WTC11 (cell line): ENCODE measurements at regions not wholly inside any gene's neighbourhood (a gene's known extent, or its start where the extent isn't known, plus 50 kb on each side); places are given as distances from the start of the nearest gene placed in this dataset.

Experiments
- ATAC-seq: fragments of 200-7000 bp; cut with Tn5 transposase; 2 replicates; pipeline ENCODE4 v1.10.0; 2021; ENCODE audit warnings: mild to moderate bottlenecking, moderate library complexity
- CTCF ChIA-PET: fragments of 300-600 bp; sonication (Branson Sonifier 250); formaldehyde crosslinking; loops from one replicate; lab custom pipeline; 2021; ENCODE audit warnings: antibody characterized with exemption; lab: Charles Lee
- POLR2A ChIA-PET: fragments of 350-600 bp; sonication (Branson Sonifier 250); formaldehyde crosslinking; loops from one replicate; lab custom pipeline; 2021; ENCODE audit warnings: antibody characterized with exemption; lab: Charles Lee
- DNase-seq: peaks from one replicate; pipeline ENCODE4 v3.0.0; 2021; ENCODE audit warnings: low spot score
- H3K27ac Mint-ChIP-seq: 2 replicates; pipeline ENCODE4 v1.8.0; 2021; ENCODE audit warnings: mixed read lengths
- H3K27me3 Mint-ChIP-seq: 2 replicates; pipeline ENCODE4 v1.8.0; 2021; ENCODE audit warnings: low read depth, mild to moderate bottlenecking, moderate library complexity, mixed read lengths
- H3K36me3 Mint-ChIP-seq: 2 replicates; pipeline ENCODE4 v1.8.0; 2021; ENCODE audit warnings: mixed read lengths
- H3K4me1 Mint-ChIP-seq: 2 replicates; pipeline ENCODE4 v1.8.0; 2022; ENCODE audit warnings: mixed read lengths
- H3K4me3 Mint-ChIP-seq: 2 replicates; pipeline ENCODE4 v1.8.0; 2021; ENCODE audit warnings: mild to moderate bottlenecking, moderate library complexity, mixed read lengths
- H3K9me3 Mint-ChIP-seq: 2 replicates; pipeline ENCODE4 v1.8.0; 2021; ENCODE audit warnings: mixed read lengths
- GABPB1 ChIP-seq: sonication (generic); formaldehyde crosslinking; IDR thresholded peaks from 2 replicates; pipeline ENCODE4 v1.8.1; 2023; ENCODE audit warnings: mild to moderate bottlenecking, missing genetic modification reagents
- HMGA2 ChIP-seq: fragments of 250-450 bp; sonication (Bioruptor Pico); IDR thresholded peaks from 2 replicates; pipeline ENCODE4 v1.4.0; 2021; ENCODE audit warnings: mild to moderate bottlenecking, moderate library complexity
- SMAD4 ChIP-seq: sonication (generic); formaldehyde crosslinking; IDR thresholded peaks from 2 replicates; pipeline ENCODE4 v1.8.0; 2022; ENCODE audit warnings: mild to moderate bottlenecking, missing genetic modification reagents
- SOX15 ChIP-seq: fragments of 250-450 bp; sonication (Bioruptor Pico); IDR thresholded peaks from 2 replicates; pipeline ENCODE4 v1.9.0; 2021; ENCODE audit warnings: mild to moderate bottlenecking
- ZNF121 ChIP-seq: sonication (generic); formaldehyde crosslinking; IDR thresholded peaks from 2 replicates; pipeline ENCODE4 v1.8.0; 2023; ENCODE audit warnings: missing genetic modification reagents
- ZNF263 ChIP-seq: sonication (generic); formaldehyde crosslinking; IDR thresholded peaks from 2 replicates; pipeline ENCODE4 v1.8.1; 2022; ENCODE audit warnings: low read depth, mild to moderate bottlenecking, moderate library complexity, missing genetic modification reagents
- TF ChIP-seq, protein P1 (sequence below): sonication (generic); formaldehyde crosslinking; IDR thresholded peaks from 2 replicates; pipeline ENCODE4 v1.8.0; 2023; ENCODE audit warnings: missing genetic modification reagents
- TF ChIP-seq, protein P2 (sequence below): sonication (generic); formaldehyde crosslinking; IDR thresholded peaks from 2 replicates; pipeline ENCODE4 v1.8.0; 2023; ENCODE audit warnings: mild to moderate bottlenecking, missing genetic modification reagents
- TF ChIP-seq, protein P3 (sequence below): sonication (generic); formaldehyde crosslinking; IDR thresholded peaks from 2 replicates; pipeline ENCODE4 v1.8.1; 2022; ENCODE audit warnings: missing genetic modification reagents, borderline replicate concordance
- TF ChIP-seq, protein P4 (sequence below): sonication (generic); formaldehyde crosslinking; IDR thresholded peaks from 2 replicates; pipeline ENCODE4 v1.8.1; 2023; ENCODE audit warnings: mild to moderate bottlenecking, missing genetic modification reagents
- TF ChIP-seq, protein P5 (sequence below): sonication (generic); formaldehyde crosslinking; conservative IDR thresholded peaks from 2 replicates; pipeline ENCODE4 v1.8.1; 2022; ENCODE audit warnings: mild to moderate bottlenecking, missing genetic modification reagents
- TF ChIP-seq, protein P6 (sequence below): sonication (generic); formaldehyde crosslinking; IDR thresholded peaks from 2 replicates; pipeline ENCODE4 v1.8.1; 2022; ENCODE audit warnings: low read depth, mild to moderate bottlenecking, moderate library complexity, missing genetic modification reagents, borderline replicate concordance
- TF ChIP-seq, protein P7 (sequence below): sonication (generic); formaldehyde crosslinking; IDR thresholded peaks from 2 replicates; pipeline ENCODE4 v1.8.0; 2022; ENCODE audit warnings: mild to moderate bottlenecking, missing genetic modification reagents
- TF ChIP-seq, protein P8 (sequence below): sonication (generic); formaldehyde crosslinking; conservative IDR thresholded peaks from 2 replicates; pipeline ENCODE4 v1.8.1; 2023; ENCODE audit warnings: mild to moderate bottlenecking, low read depth, missing genetic modification reagents, moderate library complexity
- TF ChIP-seq, protein P9 (sequence below): fragments of 250-450 bp; sonication (Bioruptor Pico); IDR thresholded peaks from 2 replicates; pipeline ENCODE4 v2.1.2; 2022; ENCODE audit warnings: mild to moderate bottlenecking, moderate library complexity
- TF ChIP-seq, protein P10 (sequence below): fragments of 250-450 bp; sonication (Bioruptor Pico); IDR thresholded peaks from 2 replicates; pipeline ENCODE4 v1.9.0; 2021; ENCODE audit warnings: mild to moderate bottlenecking, borderline replicate concordance

DNA sequence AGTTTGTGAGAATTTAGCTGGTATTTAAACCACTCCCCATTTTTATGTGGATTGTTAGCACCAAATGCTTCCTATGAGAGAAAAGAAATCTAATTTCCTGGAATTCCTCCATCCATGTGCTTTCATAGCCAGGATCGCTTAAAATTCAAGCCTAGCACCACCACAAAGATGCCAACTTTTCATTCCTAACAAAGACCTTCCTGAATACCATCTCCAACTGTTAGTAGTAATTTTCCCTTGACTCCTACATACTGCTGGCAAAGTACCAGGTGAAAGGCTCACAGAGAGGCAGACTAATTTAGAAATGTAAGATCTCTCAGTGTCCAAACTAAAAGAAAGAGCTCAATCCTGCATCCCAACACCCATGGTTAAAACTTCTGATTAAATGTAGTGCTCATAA lies 386.3 kb downstream of the KCTD12 start:
- CTCF ChIA-PET, result no interaction called here
- Mint-ChIP-seq H3K4me1 (peaks cover 8% of the 10 kb centered on the region), H3K27ac (no peak overlapping the region), H3K27me3 (no peaks in the 10 kb centered on the region), H3K36me3 (no peaks in the 10 kb centered on the region), H3K4me3 (no peak overlapping the region), H3K9me3 (no peaks in the 10 kb centered on the region)
- DNase-seq (no peak), ATAC-seq (no peak)
- POLR2A ChIA-PET, result no interaction called here
- TF ChIP-seq GABPB1 (CRISPR knock-in tag) (no peak), SOX15 (CRISPR knock-in tag) (no peak), ZNF121 (CRISPR knock-in tag) (no peak), ZNF263 (CRISPR knock-in tag) (no peak), HMGA2 (CRISPR knock-in tag) (no peak), SMAD4 (CRISPR knock-in tag) (no peak)
- TF ChIP-seq, protein P1, sequence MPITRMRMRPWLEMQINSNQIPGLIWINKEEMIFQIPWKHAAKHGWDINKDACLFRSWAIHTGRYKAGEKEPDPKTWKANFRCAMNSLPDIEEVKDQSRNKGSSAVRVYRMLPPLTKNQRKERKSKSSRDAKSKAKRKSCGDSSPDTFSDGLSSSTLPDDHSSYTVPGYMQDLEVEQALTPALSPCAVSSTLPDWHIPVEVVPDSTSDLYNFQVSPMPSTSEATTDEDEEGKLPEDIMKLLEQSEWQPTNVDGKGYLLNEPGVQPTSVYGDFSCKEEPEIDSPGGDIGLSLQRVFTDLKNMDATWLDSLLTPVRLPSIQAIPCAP, result no peak
- TF ChIP-seq, protein P2, sequence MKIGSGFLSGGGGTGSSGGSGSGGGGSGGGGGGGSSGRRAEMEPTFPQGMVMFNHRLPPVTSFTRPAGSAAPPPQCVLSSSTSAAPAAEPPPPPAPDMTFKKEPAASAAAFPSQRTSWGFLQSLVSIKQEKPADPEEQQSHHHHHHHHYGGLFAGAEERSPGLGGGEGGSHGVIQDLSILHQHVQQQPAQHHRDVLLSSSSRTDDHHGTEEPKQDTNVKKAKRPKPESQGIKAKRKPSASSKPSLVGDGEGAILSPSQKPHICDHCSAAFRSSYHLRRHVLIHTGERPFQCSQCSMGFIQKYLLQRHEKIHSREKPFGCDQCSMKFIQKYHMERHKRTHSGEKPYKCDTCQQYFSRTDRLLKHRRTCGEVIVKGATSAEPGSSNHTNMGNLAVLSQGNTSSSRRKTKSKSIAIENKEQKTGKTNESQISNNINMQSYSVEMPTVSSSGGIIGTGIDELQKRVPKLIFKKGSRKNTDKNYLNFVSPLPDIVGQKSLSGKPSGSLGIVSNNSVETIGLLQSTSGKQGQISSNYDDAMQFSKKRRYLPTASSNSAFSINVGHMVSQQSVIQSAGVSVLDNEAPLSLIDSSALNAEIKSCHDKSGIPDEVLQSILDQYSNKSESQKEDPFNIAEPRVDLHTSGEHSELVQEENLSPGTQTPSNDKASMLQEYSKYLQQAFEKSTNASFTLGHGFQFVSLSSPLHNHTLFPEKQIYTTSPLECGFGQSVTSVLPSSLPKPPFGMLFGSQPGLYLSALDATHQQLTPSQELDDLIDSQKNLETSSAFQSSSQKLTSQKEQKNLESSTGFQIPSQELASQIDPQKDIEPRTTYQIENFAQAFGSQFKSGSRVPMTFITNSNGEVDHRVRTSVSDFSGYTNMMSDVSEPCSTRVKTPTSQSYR (CRISPR knock-in tag), result no peak
- TF ChIP-seq, protein P3, sequence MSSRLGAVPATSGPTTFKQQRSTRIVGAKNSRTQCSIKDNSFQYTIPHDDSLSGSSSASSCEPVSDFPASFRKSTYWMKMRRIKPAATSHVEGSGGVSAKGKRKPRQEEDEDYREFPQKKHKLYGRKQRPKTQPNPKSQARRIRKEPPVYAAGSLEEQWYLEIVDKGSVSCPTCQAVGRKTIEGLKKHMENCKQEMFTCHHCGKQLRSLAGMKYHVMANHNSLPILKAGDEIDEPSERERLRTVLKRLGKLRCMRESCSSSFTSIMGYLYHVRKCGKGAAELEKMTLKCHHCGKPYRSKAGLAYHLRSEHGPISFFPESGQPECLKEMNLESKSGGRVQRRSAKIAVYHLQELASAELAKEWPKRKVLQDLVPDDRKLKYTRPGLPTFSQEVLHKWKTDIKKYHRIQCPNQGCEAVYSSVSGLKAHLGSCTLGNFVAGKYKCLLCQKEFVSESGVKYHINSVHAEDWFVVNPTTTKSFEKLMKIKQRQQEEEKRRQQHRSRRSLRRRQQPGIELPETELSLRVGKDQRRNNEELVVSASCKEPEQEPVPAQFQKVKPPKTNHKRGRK, result no peak
- TF ChIP-seq, protein P4, sequence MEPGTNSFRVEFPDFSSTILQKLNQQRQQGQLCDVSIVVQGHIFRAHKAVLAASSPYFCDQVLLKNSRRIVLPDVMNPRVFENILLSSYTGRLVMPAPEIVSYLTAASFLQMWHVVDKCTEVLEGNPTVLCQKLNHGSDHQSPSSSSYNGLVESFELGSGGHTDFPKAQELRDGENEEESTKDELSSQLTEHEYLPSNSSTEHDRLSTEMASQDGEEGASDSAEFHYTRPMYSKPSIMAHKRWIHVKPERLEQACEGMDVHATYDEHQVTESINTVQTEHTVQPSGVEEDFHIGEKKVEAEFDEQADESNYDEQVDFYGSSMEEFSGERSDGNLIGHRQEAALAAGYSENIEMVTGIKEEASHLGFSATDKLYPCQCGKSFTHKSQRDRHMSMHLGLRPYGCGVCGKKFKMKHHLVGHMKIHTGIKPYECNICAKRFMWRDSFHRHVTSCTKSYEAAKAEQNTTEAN (CRISPR knock-in tag), result no peak
- TF ChIP-seq, protein P5, sequence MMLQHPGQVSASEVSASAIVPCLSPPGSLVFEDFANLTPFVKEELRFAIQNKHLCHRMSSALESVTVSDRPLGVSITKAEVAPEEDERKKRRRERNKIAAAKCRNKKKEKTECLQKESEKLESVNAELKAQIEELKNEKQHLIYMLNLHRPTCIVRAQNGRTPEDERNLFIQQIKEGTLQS (CRISPR knock-in tag), result no peak
- TF ChIP-seq, protein P6, sequence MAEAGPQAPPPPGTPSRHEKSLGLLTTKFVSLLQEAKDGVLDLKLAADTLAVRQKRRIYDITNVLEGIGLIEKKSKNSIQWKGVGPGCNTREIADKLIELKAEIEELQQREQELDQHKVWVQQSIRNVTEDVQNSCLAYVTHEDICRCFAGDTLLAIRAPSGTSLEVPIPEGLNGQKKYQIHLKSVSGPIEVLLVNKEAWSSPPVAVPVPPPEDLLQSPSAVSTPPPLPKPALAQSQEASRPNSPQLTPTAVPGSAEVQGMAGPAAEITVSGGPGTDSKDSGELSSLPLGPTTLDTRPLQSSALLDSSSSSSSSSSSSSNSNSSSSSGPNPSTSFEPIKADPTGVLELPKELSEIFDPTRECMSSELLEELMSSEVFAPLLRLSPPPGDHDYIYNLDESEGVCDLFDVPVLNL, result no peak
- TF ChIP-seq, protein P7, sequence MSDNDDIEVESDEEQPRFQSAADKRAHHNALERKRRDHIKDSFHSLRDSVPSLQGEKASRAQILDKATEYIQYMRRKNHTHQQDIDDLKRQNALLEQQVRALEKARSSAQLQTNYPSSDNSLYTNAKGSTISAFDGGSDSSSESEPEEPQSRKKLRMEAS (CRISPR knock-in tag), result no peak
- TF ChIP-seq, protein P8, sequence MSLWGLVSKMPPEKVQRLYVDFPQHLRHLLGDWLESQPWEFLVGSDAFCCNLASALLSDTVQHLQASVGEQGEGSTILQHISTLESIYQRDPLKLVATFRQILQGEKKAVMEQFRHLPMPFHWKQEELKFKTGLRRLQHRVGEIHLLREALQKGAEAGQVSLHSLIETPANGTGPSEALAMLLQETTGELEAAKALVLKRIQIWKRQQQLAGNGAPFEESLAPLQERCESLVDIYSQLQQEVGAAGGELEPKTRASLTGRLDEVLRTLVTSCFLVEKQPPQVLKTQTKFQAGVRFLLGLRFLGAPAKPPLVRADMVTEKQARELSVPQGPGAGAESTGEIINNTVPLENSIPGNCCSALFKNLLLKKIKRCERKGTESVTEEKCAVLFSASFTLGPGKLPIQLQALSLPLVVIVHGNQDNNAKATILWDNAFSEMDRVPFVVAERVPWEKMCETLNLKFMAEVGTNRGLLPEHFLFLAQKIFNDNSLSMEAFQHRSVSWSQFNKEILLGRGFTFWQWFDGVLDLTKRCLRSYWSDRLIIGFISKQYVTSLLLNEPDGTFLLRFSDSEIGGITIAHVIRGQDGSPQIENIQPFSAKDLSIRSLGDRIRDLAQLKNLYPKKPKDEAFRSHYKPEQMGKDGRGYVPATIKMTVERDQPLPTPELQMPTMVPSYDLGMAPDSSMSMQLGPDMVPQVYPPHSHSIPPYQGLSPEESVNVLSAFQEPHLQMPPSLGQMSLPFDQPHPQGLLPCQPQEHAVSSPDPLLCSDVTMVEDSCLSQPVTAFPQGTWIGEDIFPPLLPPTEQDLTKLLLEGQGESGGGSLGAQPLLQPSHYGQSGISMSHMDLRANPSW (CRISPR knock-in tag), result no peak
- TF ChIP-seq, protein P9, sequence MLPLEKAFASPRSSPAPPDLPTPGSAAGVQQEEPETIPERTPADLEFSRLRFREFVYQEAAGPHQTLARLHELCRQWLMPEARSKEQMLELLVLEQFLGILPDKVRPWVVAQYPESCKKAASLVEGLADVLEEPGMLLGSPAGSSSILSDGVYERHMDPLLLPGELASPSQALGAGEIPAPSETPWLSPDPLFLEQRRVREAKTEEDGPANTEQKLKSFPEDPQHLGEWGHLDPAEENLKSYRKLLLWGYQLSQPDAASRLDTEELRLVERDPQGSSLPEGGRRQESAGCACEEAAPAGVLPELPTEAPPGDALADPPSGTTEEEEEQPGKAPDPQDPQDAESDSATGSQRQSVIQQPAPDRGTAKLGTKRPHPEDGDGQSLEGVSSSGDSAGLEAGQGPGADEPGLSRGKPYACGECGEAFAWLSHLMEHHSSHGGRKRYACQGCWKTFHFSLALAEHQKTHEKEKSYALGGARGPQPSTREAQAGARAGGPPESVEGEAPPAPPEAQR (CRISPR knock-in tag), result no peak
- TF ChIP-seq, protein P10, sequence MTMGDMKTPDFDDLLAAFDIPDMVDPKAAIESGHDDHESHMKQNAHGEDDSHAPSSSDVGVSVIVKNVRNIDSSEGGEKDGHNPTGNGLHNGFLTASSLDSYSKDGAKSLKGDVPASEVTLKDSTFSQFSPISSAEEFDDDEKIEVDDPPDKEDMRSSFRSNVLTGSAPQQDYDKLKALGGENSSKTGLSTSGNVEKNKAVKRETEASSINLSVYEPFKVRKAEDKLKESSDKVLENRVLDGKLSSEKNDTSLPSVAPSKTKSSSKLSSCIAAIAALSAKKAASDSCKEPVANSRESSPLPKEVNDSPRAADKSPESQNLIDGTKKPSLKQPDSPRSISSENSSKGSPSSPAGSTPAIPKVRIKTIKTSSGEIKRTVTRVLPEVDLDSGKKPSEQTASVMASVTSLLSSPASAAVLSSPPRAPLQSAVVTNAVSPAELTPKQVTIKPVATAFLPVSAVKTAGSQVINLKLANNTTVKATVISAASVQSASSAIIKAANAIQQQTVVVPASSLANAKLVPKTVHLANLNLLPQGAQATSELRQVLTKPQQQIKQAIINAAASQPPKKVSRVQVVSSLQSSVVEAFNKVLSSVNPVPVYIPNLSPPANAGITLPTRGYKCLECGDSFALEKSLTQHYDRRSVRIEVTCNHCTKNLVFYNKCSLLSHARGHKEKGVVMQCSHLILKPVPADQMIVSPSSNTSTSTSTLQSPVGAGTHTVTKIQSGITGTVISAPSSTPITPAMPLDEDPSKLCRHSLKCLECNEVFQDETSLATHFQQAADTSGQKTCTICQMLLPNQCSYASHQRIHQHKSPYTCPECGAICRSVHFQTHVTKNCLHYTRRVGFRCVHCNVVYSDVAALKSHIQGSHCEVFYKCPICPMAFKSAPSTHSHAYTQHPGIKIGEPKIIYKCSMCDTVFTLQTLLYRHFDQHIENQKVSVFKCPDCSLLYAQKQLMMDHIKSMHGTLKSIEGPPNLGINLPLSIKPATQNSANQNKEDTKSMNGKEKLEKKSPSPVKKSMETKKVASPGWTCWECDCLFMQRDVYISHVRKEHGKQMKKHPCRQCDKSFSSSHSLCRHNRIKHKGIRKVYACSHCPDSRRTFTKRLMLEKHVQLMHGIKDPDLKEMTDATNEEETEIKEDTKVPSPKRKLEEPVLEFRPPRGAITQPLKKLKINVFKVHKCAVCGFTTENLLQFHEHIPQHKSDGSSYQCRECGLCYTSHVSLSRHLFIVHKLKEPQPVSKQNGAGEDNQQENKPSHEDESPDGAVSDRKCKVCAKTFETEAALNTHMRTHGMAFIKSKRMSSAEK (CRISPR knock-in tag), result no peak
